ENCODE measurements at regions not wholly inside any gene's neighbourhood (a gene's known extent, or its start where the extent isn't known, plus 50 kb on each side); places are given as distances from the start of the nearest gene placed in this dataset.
A peak's percentile ranks its signal among the peaks of the same experiment; 100 is the strongest.

GRCh38 chr6:124877468-124877867 is 84.8 kb upstream of the RNF217 start:
- DNase-seq: no peak

GRCh38 chr6:124879110-124879991 is 82.9 kb upstream of the RNF217 start:
- DNase-seq: no peak

- DNase-seq: no peak
These were observed 82.3 kb upstream of the RNF217 start for GRCh38 chr6:124879992-124880355.

GRCh38 chr6:124881898-124882578 is 80.2 kb upstream of the RNF217 start:
- peak; percentile 16 for DNase-seq

- no peak for DNase-seq
These were observed 79.5 kb upstream of the RNF217 start for GRCh38 chr6:124882579-124883393.

GRCh38 chr6:124885171-124885570 is 77.1 kb upstream of the RNF217 start:
- DNase-seq: no peak

- no peak for DNase-seq
These were observed 74.2 kb upstream of the RNF217 start for GRCh38 chr6:124887872-124888580.

- no peak for DNase-seq
These were observed 73.5 kb upstream of the RNF217 start for GRCh38 chr6:124888581-124889371.

GRCh38 chr6:124901084-124901483 is 61.2 kb upstream of the RNF217 start:
- no peak for DNase-seq

GRCh38 chr6:124903797-124904196 is 58.4 kb upstream of the RNF217 start:
- DNase-seq: no peak

GRCh38 chr6:124907596-124907995 is 54.6 kb upstream of the RNF217 start:
- no peak for DNase-seq

All from NCI-H1694 treated with DMSO at 0.1 percent for 48 hours (cell line).